Osteoblast (primary cell): ENCODE measurements at regions not wholly inside any gene's neighbourhood (a gene's known extent, or its start where the extent isn't known, plus 50 kb on each side); places are given as distances from the start of the nearest gene placed in this dataset.

ENCODE experiments used
- DNase-seq: peaks from one replicate; pipeline ENCODE4 v3.0.0; 2011; ENCODE audit warnings: low spot score, mixed read lengths; ENCODE audit not compliant: insufficient read length; ENCODE audit errors: missing footprints
- H2AFZ ChIP-seq: 2 replicates; pipeline ENCODE4 v1.6.0; 2011; ENCODE audit warnings: mild to moderate bottlenecking, low read length
- H3K27ac ChIP-seq: 2 replicates; pipeline ENCODE4 v1.5.1; 2011; ENCODE audit warnings: mild to moderate bottlenecking, low read depth, low read length, moderate library complexity
- H3K27me3 ChIP-seq: 2 replicates; pipeline ENCODE4 v1.6.0; 2012; ENCODE audit warnings: mild to moderate bottlenecking, control low read depth, inconsistent platforms, low read length, moderate library complexity; ENCODE audit not compliant: insufficient read depth
- H3K36me3 ChIP-seq: 2 replicates; pipeline ENCODE4 v1.5.1; 2011; ENCODE audit warnings: mild to moderate bottlenecking, low read length, control low read depth, moderate library complexity; ENCODE audit not compliant: insufficient read depth
- H3K4me1 ChIP-seq: 2 replicates; pipeline ENCODE4 v1.5.1; 2011; ENCODE audit warnings: mild to moderate bottlenecking, low read length, control low read depth, moderate library complexity; ENCODE audit not compliant: insufficient read depth
- H3K4me2 ChIP-seq: 2 replicates; pipeline ENCODE4 v1.6.0; 2011; ENCODE audit warnings: mild to moderate bottlenecking, low read length; ENCODE audit not compliant: insufficient read depth
- H3K4me3 ChIP-seq: fragments of 200-600 bp; sonication (generic); 3 replicates; pipeline ENCODE4 v1.5.1; 2012; ENCODE audit warnings: mild to moderate bottlenecking, low read length, inconsistent platforms; ENCODE audit not compliant: insufficient read depth
- H3K79me2 ChIP-seq: 2 replicates; pipeline ENCODE4 v1.6.0; 2012; ENCODE audit warnings: mild to moderate bottlenecking, low read length, control low read depth, inconsistent platforms; ENCODE audit not compliant: insufficient read depth
- H3K9me3 ChIP-seq: 2 replicates; pipeline ENCODE4 v1.5.1; 2011; ENCODE audit warnings: low read depth, low read length, control low read depth
- H4K20me1 ChIP-seq: 2 replicates; pipeline ENCODE4 v1.6.0; 2012; ENCODE audit warnings: mild to moderate bottlenecking, low read length, control low read depth; ENCODE audit not compliant: insufficient read depth
- TF ChIP-seq, protein P1 (sequence below): IDR thresholded peaks from 2 replicates; pipeline ENCODE4 v1.5.1; 2011; ENCODE audit warnings: mild to moderate bottlenecking, low read depth, low read length, moderate library complexity; ENCODE audit errors: extremely low read depth

DNA sequence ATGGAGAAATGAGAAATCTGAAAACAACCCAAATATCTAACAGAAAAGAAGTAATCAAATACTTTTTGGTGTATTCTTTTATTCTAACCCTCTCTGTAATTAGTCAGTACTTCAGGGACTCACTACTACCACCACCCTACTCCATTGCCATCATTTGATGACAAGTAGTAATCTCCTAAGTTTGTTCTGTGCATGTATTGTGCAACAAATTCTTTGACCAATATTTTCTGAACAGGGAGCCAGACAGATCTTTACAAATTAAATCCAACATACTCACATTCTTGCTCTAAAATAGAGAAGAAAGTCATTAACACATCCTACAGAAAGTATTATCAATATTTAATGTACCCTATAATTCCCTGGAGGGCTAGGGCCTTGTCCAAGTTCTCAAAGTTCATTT lies 1416.4 kb downstream of the DSC3 start:
- H3K4me1 ChIP-seq: no peaks in the 10 kb centered on the region
- no peaks in the 10 kb centered on the region for H4K20me1 ChIP-seq
- H3K27me3 ChIP-seq: no peaks in the 10 kb centered on the region
- H3K4me3 ChIP-seq: no peak overlapping the region
- H3K4me2 ChIP-seq: no peak overlapping the region
- H3K79me2 ChIP-seq: no peaks in the 10 kb centered on the region
- no peak overlapping the region for H3K27ac ChIP-seq
- no peaks in the 10 kb centered on the region for H3K9me3 ChIP-seq
- H3K36me3 ChIP-seq: no peaks in the 10 kb centered on the region
- no peak for DNase-seq
- H2AFZ ChIP-seq: no peak overlapping the region
- TF ChIP-seq, protein P1, sequence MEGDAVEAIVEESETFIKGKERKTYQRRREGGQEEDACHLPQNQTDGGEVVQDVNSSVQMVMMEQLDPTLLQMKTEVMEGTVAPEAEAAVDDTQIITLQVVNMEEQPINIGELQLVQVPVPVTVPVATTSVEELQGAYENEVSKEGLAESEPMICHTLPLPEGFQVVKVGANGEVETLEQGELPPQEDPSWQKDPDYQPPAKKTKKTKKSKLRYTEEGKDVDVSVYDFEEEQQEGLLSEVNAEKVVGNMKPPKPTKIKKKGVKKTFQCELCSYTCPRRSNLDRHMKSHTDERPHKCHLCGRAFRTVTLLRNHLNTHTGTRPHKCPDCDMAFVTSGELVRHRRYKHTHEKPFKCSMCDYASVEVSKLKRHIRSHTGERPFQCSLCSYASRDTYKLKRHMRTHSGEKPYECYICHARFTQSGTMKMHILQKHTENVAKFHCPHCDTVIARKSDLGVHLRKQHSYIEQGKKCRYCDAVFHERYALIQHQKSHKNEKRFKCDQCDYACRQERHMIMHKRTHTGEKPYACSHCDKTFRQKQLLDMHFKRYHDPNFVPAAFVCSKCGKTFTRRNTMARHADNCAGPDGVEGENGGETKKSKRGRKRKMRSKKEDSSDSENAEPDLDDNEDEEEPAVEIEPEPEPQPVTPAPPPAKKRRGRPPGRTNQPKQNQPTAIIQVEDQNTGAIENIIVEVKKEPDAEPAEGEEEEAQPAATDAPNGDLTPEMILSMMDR: no peak

GRCh38 chr18:29616867-29617266 lies 1425.7 kb downstream of the DSC3 start:
- no peak for DNase-seq
- H3K4me2 ChIP-seq: no peak overlapping the region
- no peaks in the 10 kb centered on the region for H3K27me3 ChIP-seq
- H3K36me3 ChIP-seq: no peaks in the 10 kb centered on the region
- H4K20me1 ChIP-seq: no peaks in the 10 kb centered on the region
- H3K79me2 ChIP-seq: no peaks in the 10 kb centered on the region
- no peak overlapping the region for H3K4me3 ChIP-seq
- no peak overlapping the region for H3K27ac ChIP-seq
- TF ChIP-seq, protein P1: no peak
- no peaks in the 10 kb centered on the region for H3K4me1 ChIP-seq
- H3K9me3 ChIP-seq: no peaks in the 10 kb centered on the region
- no peak overlapping the region for H2AFZ ChIP-seq

DNA sequence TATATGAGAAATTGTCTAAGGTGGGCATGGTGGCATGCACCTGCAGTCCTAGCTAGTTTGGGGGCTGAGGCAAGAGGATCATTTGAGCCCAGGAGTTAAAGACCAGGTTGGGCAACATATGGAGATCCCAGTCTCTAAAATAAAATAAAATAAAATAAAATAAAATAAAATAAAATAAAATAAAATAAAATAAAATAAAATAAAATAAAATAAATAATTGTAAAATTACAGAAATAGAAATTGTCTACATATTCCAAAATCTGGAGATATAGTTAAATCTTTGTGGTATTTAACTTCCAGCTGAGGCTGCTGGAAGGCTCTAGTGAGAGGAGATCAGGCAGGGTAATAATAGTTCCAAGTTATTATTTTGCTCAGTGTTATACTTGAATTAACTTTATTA lies 1432.1 kb upstream of the CDH2 start:
- Histone ChIP-seq H3K27ac (no peak overlapping the region), H4K20me1 (no peaks in the 10 kb centered on the region), H3K36me3 (no peaks in the 10 kb centered on the region), H3K9me3 (peaks cover 7% of the 10 kb centered on the region), H3K4me3 (no peak overlapping the region), H3K4me1 (no peaks in the 10 kb centered on the region), H2AFZ (no peak overlapping the region), H3K27me3 (no peaks in the 10 kb centered on the region), H3K4me2 (no peak overlapping the region), H3K79me2 (no peaks in the 10 kb centered on the region)
- TF ChIP-seq, protein P1: no peak
- DNase-seq: no peak

GRCh38 chr18:29605365-29605764 lies 1428.4 kb upstream of the CDH2 start:
- Histone ChIP-seq H3K27me3 (no peaks in the 10 kb centered on the region), H4K20me1 (no peaks in the 10 kb centered on the region), H3K9me3 (peaks cover 7% of the 10 kb centered on the region), H3K4me2 (no peak overlapping the region), H3K79me2 (no peaks in the 10 kb centered on the region), H3K36me3 (no peaks in the 10 kb centered on the region), H3K4me1 (no peaks in the 10 kb centered on the region), H3K27ac (no peak overlapping the region), H2AFZ (no peak overlapping the region), H3K4me3 (no peak overlapping the region)
- TF ChIP-seq, protein P1: no peak
- no peak for DNase-seq
